ENCODE measurements at regions not wholly inside any gene's neighbourhood (a gene's known extent, or its start where the extent isn't known, plus 50 kb on each side); places are given as distances from the start of the nearest gene placed in this dataset.

DNA sequence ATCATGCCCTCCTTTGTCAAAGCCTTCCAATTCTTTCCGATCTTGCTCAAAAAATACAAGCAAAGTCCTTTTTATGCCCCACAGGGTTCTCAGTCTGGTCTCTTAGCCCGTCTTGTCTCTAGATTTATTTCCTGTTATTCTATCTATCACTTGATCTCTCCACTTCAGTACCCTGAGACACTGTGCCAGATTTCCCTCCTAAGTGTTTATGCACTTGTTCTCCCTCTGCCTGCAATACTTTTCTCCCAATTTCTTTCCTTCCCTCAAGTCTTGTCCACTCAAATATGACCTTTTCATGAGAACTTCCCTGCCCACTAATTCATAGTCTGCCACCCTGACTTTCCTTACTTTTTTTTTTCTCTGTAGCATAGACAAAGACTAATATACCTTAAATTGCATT, 141.4 kb downstream of the MBL2 start:
- Histone ChIP-seq H3K9me2 (replicated peaks; ENCODE audit: control insufficient read depth, low read length) (no peaks in the 10 kb centered on the region), H3K27me3 (ENCODE audit: control insufficient read depth, low read length) (peaks cover 3% of the 10 kb centered on the region; the same call in 1 of the 2 replicates), H3K79me2 (ENCODE audit: control insufficient read depth, low read length) (no peaks in the 10 kb centered on the region), H4K20me1 (ENCODE audit: control insufficient read depth, insufficient read depth, low read depth, low read length) (no peaks in the 10 kb centered on the region), H3K36me3 (ENCODE audit: control insufficient read depth, low read length) (no peaks in the 10 kb centered on the region), H3K9me3 (ENCODE audit: control insufficient read depth, insufficient read depth, low read length) (no peaks in the 10 kb centered on the region), H3F3A (ENCODE audit: control insufficient read depth, insufficient read depth) (no peaks in the 10 kb centered on the region), H3K4me2 (ENCODE audit: low read length) (no peak overlapping the region), H3K4me1 (ENCODE audit: control insufficient read depth, low read length) (no peaks in the 10 kb centered on the region), H3K27ac (ENCODE audit: low read depth, low read length) (no peak overlapping the region), H3K4me3 (ENCODE audit: low read length) (no peak overlapping the region)
- no peak for TF ChIP-seq EZH2phosphoT487 (IDR thresholded peaks at IDR 0.05; ENCODE audit: borderline replicate concordance, low read length)
- TF ChIP-seq, protein P1, sequence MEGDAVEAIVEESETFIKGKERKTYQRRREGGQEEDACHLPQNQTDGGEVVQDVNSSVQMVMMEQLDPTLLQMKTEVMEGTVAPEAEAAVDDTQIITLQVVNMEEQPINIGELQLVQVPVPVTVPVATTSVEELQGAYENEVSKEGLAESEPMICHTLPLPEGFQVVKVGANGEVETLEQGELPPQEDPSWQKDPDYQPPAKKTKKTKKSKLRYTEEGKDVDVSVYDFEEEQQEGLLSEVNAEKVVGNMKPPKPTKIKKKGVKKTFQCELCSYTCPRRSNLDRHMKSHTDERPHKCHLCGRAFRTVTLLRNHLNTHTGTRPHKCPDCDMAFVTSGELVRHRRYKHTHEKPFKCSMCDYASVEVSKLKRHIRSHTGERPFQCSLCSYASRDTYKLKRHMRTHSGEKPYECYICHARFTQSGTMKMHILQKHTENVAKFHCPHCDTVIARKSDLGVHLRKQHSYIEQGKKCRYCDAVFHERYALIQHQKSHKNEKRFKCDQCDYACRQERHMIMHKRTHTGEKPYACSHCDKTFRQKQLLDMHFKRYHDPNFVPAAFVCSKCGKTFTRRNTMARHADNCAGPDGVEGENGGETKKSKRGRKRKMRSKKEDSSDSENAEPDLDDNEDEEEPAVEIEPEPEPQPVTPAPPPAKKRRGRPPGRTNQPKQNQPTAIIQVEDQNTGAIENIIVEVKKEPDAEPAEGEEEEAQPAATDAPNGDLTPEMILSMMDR (IDR thresholded peaks at IDR 0.05; ENCODE audit: low read depth, low read length, poor library complexity, severe bottlenecking), result no peak

DNA sequence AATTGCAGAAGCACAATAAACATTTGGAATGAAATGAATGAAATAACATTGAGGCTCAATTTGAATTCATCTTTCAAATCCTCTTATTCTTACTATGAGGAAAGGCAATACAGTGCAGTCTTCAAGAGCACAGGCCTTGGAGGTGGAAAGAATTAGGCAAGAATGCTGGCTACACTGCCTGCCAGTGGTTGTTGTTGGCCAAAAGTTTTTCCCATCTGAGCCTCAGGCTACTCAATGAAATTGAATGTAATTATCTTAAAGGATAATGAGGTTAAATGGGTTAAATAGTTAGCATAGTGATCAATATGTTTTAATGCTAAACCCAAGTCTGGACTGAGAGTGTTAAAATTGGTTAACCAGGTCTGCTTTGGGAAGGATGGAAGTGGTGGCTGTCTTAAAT, 140.9 kb downstream of the MBL2 start:
- H3K27ac ChIP-seq (ENCODE audit: low read depth, low read length), result no peak overlapping the region
- H3K4me3 ChIP-seq (ENCODE audit: low read length), result no peak overlapping the region
- H4K20me1 ChIP-seq (ENCODE audit: control insufficient read depth, insufficient read depth, low read depth, low read length), result no peaks in the 10 kb centered on the region
- H3K4me1 ChIP-seq (ENCODE audit: control insufficient read depth, low read length), result no peaks in the 10 kb centered on the region
- no peaks in the 10 kb centered on the region for H3K36me3 ChIP-seq (ENCODE audit: control insufficient read depth, low read length)
- no peaks in the 10 kb centered on the region for H3K79me2 ChIP-seq (ENCODE audit: control insufficient read depth, low read length)
- peaks cover 3% of the 10 kb centered on the region; the same call in 1 of the 2 replicates for H3K27me3 ChIP-seq (ENCODE audit: control insufficient read depth, low read length)
- no peaks in the 10 kb centered on the region for H3K9me3 ChIP-seq (ENCODE audit: control insufficient read depth, insufficient read depth, low read length)
- H3F3A ChIP-seq (ENCODE audit: control insufficient read depth, insufficient read depth), result no peaks in the 10 kb centered on the region
- no peak for TF ChIP-seq EZH2phosphoT487 (IDR thresholded peaks at IDR 0.05; ENCODE audit: borderline replicate concordance, low read length)
- TF ChIP-seq, protein P1 (IDR thresholded peaks at IDR 0.05; ENCODE audit: low read depth, low read length, poor library complexity, severe bottlenecking), result no peak
- no peak overlapping the region for H3K4me2 ChIP-seq (ENCODE audit: low read length)
- H3K9me2 ChIP-seq (replicated peaks; ENCODE audit: control insufficient read depth, low read length), result no peaks in the 10 kb centered on the region

DNA sequence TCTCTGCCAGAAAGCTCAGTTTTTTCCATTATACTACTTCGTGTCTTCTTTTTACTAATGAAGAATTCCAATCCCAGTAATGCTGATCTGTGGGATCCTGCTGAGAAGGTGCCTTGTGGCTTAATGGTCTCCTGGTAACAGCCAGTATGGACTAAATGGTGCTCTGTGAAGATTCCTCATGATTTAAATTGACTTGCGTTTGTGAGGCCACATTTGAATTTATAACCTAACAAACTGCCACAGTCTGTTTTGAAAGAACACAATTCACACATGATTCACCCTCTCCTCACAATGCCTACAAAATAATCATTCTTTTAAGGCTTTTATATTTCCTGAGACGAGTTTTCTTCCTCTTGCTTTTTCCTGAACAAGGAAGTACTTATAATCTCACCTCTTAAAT, 140.0 kb downstream of the MBL2 start:
- H3K4me2 ChIP-seq (ENCODE audit: low read length), result no peak overlapping the region
- no peaks in the 10 kb centered on the region for H3K4me1 ChIP-seq (ENCODE audit: control insufficient read depth, low read length)
- H3K36me3 ChIP-seq (ENCODE audit: control insufficient read depth, low read length), result no peaks in the 10 kb centered on the region
- no peaks in the 10 kb centered on the region for H3K79me2 ChIP-seq (ENCODE audit: control insufficient read depth, low read length)
- H3F3A ChIP-seq (ENCODE audit: control insufficient read depth, insufficient read depth), result no peaks in the 10 kb centered on the region
- TF ChIP-seq, protein P1 (IDR thresholded peaks at IDR 0.05; ENCODE audit: low read depth, low read length, poor library complexity, severe bottlenecking), result no peak
- no peak for TF ChIP-seq EZH2phosphoT487 (IDR thresholded peaks at IDR 0.05; ENCODE audit: borderline replicate concordance, low read length)
- no peak overlapping the region for H3K4me3 ChIP-seq (ENCODE audit: low read length)
- no peaks in the 10 kb centered on the region for H3K9me2 ChIP-seq (replicated peaks; ENCODE audit: control insufficient read depth, low read length)
- peaks cover 3% of the 10 kb centered on the region; the same call in 1 of the 2 replicates for H3K27me3 ChIP-seq (ENCODE audit: control insufficient read depth, low read length)
- no peaks in the 10 kb centered on the region for H4K20me1 ChIP-seq (ENCODE audit: control insufficient read depth, insufficient read depth, low read depth, low read length)
- H3K27ac ChIP-seq (ENCODE audit: low read depth, low read length), result no peak overlapping the region
- H3K9me3 ChIP-seq (ENCODE audit: control insufficient read depth, insufficient read depth, low read length), result no peaks in the 10 kb centered on the region; the same call in 1 of the 2 replicates

Measured in DOHH2 (cell line).